Uterus (tissue), 2 donors: ENCODE measurements at regions not wholly inside any gene's neighbourhood (a gene's known extent, or its start where the extent isn't known, plus 50 kb on each side); places are given as distances from the start of the nearest gene placed in this dataset.
"Not testable (repeated sequence)": the region's sequence is repeated elsewhere in the genome, so short reads cannot be mapped to it uniquely, and the experiment has no call there.

Experiments used
- POLR2A ChIP-seq, 2 donors: fragments of 450-650 bp; IDR thresholded peaks; one replicate each; pipeline ENCODE4 v1.6.1; 2016; ENCODE audit warnings: antibody characterized with exemption in 2 of 2, mild to moderate bottlenecking in 1 of 2, moderate library complexity in 1 of 2
- TF ChIP-seq, protein P1 (sequence below), 4 experiments: fragments of 200-600 bp in 2 of 4; fragments of 450-650 bp in 2 of 4; sonication (generic) in 2 of 4; IDR thresholded peaks; one replicate each; pipeline ENCODE4 v1.5.1; 2016 to 2019; ENCODE audit warnings: antibody characterized with exemption in 4 of 4, mild to moderate bottlenecking in 2 of 4, moderate library complexity in 1 of 4

DNA sequence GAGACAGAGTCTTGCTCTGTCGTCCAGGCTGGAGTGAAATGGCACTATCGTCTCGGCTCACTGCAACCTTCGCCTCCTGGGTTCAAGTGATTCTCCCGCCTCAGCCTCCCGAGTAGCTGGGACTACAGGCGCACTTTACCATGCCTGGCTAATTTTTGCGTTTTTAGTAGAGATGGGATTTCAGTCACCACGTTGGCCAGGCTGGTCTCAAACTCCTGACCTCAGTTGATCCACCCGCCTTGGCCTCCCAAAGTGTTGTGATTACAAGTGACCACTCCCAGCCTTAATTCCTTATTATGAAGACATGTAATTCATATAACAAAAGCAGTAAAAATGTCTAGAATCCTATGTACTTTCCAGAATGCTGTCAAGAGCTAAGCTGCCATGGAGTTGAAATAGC is 434.5 kb upstream of the ZNG1F start:
- not testable (repeated sequence) for TF ChIP-seq POLR2A (IDR thresholded peaks at IDR 0.05)
- TF ChIP-seq, protein P1, sequence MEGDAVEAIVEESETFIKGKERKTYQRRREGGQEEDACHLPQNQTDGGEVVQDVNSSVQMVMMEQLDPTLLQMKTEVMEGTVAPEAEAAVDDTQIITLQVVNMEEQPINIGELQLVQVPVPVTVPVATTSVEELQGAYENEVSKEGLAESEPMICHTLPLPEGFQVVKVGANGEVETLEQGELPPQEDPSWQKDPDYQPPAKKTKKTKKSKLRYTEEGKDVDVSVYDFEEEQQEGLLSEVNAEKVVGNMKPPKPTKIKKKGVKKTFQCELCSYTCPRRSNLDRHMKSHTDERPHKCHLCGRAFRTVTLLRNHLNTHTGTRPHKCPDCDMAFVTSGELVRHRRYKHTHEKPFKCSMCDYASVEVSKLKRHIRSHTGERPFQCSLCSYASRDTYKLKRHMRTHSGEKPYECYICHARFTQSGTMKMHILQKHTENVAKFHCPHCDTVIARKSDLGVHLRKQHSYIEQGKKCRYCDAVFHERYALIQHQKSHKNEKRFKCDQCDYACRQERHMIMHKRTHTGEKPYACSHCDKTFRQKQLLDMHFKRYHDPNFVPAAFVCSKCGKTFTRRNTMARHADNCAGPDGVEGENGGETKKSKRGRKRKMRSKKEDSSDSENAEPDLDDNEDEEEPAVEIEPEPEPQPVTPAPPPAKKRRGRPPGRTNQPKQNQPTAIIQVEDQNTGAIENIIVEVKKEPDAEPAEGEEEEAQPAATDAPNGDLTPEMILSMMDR (IDR thresholded peaks at IDR 0.05), result not testable (repeated sequence)
